ENCODE measurements at regions not wholly inside any gene's neighbourhood (a gene's known extent, or its start where the extent isn't known, plus 50 kb on each side); places are given as distances from the start of the nearest gene placed in this dataset.

DNA sequence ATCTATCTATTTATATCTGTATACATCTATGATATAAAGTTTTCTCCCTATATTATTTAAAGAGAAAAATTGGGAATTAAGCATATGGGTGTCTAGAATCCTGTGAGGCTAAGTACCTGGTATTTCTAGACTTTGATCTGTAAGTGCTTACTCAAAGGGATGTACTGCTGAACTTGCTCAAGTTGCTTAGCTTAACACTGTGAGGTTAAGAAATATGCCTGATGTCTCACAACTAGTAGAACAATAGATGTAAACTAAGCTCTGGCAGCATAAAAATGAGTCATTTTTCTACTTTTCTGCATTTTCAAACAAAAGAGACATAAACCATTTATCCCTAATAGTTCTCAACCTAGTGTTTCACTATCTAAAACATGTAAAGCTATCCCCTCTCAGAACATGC lies 744.4 kb upstream of the ANO3 start:
- TF ChIP-seq, protein P1, sequence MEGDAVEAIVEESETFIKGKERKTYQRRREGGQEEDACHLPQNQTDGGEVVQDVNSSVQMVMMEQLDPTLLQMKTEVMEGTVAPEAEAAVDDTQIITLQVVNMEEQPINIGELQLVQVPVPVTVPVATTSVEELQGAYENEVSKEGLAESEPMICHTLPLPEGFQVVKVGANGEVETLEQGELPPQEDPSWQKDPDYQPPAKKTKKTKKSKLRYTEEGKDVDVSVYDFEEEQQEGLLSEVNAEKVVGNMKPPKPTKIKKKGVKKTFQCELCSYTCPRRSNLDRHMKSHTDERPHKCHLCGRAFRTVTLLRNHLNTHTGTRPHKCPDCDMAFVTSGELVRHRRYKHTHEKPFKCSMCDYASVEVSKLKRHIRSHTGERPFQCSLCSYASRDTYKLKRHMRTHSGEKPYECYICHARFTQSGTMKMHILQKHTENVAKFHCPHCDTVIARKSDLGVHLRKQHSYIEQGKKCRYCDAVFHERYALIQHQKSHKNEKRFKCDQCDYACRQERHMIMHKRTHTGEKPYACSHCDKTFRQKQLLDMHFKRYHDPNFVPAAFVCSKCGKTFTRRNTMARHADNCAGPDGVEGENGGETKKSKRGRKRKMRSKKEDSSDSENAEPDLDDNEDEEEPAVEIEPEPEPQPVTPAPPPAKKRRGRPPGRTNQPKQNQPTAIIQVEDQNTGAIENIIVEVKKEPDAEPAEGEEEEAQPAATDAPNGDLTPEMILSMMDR (IDR thresholded peaks at IDR 0.05; ENCODE audit: low read depth, low read length, missing control alignments) = no peak
- in situ Hi-C loops (cut with HindIII; ENCODE audit: low sequenced_read_pairs) = no loop called here
- no peak overlapping the region for H3K4me3 ChIP-seq (ENCODE audit: low read depth, low read length)

DNA sequence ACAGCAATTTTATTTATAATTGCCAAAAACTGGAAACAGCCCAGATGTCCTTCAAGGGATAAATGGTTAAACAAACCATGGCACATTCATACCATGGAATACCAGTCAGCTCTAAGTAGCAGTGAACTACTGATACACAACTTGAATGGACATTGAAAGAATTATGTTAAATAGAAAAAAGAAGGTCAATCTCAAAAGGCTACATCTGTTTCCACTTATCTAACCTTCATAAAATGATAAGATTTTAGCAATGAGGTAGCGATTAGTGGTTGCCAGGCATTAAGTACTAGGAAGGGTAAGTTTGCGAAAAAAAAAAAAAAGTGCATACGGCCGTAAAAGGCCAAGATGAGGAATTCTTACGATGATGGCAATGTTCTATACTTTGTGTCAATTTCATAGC lies 738.7 kb upstream of the ANO3 start:
- in situ Hi-C loops (cut with HindIII; ENCODE audit: low sequenced_read_pairs) = no loop called here
- DNase-seq (ENCODE audit: low read depth) = no peak
- H3K4me3 ChIP-seq (ENCODE audit: low read depth, low read length) = no peak overlapping the region
- TF ChIP-seq, protein P1 (IDR thresholded peaks at IDR 0.05; ENCODE audit: low read depth, low read length, missing control alignments) = no peak

More for the DNA sequence above, 744.4 kb upstream of the ANO3 start:
- no peak for DNase-seq (ENCODE audit: low read depth)

DNA sequence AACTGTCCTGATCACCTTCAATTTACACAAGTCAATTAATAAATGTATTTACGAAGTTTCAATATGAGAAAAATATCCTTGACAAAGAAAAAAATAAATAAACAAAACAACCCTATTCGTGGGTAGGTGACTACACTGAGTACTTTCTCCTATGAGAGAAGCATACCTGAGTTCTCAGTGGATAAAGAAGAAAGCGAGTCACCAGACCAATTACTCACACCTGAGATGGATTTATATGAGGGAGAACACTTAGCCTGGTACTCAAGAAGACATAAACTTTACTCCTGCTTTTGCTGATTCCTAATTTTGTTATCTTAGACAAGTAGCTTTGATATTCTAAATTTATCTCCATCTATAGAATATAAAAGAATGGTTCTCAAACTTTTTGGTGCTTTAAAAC lies 735.2 kb upstream of the ANO3 start:
- no peak overlapping the region for H3K4me3 ChIP-seq (ENCODE audit: low read depth, low read length)
- TF ChIP-seq, protein P1 (IDR thresholded peaks at IDR 0.05; ENCODE audit: low read depth, low read length, missing control alignments) = no peak
- no peak for DNase-seq (ENCODE audit: low read depth)
- in situ Hi-C loops (cut with HindIII; ENCODE audit: low sequenced_read_pairs) = no loop called here

DNA sequence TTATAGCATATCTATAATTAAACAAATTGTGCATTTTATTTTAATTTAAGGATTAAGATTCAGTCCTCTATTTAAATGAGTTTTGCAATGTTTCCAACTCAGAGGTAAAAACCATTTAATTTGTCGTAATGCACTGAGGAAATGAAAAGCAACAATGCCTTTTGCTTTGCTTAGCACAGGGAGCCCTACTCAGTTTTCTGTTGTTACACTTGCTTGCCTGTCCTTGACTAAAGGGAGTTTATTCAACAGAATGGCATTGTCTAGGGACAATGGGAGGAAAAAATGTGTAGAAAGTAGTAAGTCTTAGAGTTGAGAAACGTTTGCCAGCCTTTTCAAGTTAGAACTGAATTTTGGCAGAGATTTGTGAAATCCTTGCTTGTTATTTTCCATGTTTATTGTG lies 734.2 kb upstream of the ANO3 start:
- TF ChIP-seq, protein P1 (IDR thresholded peaks at IDR 0.05; ENCODE audit: low read depth, low read length, missing control alignments) = no peak
- DNase-seq (ENCODE audit: low read depth) = no peak

DNA sequence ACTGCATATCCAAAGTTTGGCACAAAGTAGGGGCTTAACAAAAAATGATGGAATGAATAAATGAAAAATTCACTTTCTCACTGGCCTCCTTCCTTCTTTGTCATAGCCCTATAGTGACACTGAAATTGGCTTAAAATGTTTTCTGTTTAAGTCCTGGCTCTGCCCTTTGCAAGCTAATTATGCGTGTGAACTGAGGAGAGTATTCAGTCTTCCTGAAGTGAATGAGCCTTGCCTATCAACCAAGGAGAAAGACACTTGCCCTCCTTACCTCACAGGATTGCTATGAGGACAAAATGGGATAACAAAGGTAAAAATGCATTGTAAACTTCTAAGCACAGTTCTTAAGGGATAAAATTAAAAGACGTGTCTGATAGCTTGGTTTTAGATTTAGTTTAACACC lies 729.8 kb upstream of the ANO3 start:
- TF ChIP-seq, protein P1 (IDR thresholded peaks at IDR 0.05; ENCODE audit: low read depth, low read length, missing control alignments) = no peak
- in situ Hi-C loops (cut with HindIII; ENCODE audit: low sequenced_read_pairs) = no loop called here

More for the DNA sequence above, 734.2 kb upstream of the ANO3 start:
- no peak overlapping the region for H3K4me3 ChIP-seq (ENCODE audit: low read depth, low read length)
- in situ Hi-C loops (cut with HindIII; ENCODE audit: low sequenced_read_pairs) = no loop called here

DNA sequence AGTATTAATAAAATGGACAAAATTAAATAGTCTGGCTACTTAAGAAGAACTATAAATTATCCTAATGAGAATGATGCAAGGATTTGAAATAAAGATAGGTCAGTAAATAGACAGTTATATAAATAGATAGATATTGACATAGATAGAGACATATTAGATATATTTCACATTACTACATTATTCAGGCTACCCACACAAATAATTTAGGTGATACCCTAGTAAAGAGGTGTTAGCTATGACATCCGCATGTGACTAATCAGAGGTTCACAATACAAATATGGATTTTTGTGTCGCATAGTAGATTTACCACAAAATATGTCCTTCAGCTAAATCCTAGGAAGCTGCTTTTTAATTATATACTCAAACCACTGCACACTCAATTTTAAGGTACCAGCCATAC lies 729.0 kb upstream of the ANO3 start:
- TF ChIP-seq, protein P1 (IDR thresholded peaks at IDR 0.05; ENCODE audit: low read depth, low read length, missing control alignments) = no peak
- in situ Hi-C loops (cut with HindIII; ENCODE audit: low sequenced_read_pairs) = no loop called here
- DNase-seq (ENCODE audit: low read depth) = no peak
- H3K4me3 ChIP-seq (ENCODE audit: low read depth, low read length) = no peak overlapping the region

More for the DNA sequence above, 729.8 kb upstream of the ANO3 start:
- no peak overlapping the region for H3K4me3 ChIP-seq (ENCODE audit: low read depth, low read length)
- no peak for DNase-seq (ENCODE audit: low read depth)

DNA sequence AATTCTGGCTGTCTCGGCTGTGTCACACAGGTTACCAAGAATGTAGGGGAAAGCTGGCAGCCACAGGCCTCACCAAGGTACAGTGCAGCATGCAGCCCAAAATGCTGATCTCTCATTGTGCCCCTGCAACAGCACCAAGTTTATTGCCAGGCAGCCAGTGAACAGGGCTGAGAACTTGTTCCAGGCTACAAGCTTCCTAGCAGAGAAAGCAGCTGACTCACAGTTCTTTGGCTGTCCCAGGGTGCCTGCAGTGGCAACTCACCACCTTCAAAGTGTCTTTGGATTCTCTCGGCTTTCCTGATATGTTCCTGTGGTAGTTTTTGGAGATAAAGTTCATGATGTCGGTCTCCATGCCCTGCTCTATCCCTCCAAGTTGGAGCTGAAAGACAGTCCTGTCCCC lies 719.1 kb upstream of the ANO3 start:
- in situ Hi-C loops (cut with HindIII; ENCODE audit: low sequenced_read_pairs) = no loop called here
- H3K4me3 ChIP-seq (ENCODE audit: low read depth, low read length) = no peak overlapping the region
- DNase-seq (ENCODE audit: low read depth) = no peak
- TF ChIP-seq, protein P1 (IDR thresholded peaks at IDR 0.05; ENCODE audit: low read depth, low read length, missing control alignments) = no peak
